Suppressor macrophage treated with lipopolysaccharide for 4 hours (primary cell): ENCODE measurements at regions not wholly inside any gene's neighbourhood (a gene's known extent, or its start where the extent isn't known, plus 50 kb on each side); places are given as distances from the start of the nearest gene placed in this dataset.

Experiments used
- DNase-seq: peaks from one replicate; pipeline ENCODE4 v3.0.0-alpha.2; 2020

DNA sequence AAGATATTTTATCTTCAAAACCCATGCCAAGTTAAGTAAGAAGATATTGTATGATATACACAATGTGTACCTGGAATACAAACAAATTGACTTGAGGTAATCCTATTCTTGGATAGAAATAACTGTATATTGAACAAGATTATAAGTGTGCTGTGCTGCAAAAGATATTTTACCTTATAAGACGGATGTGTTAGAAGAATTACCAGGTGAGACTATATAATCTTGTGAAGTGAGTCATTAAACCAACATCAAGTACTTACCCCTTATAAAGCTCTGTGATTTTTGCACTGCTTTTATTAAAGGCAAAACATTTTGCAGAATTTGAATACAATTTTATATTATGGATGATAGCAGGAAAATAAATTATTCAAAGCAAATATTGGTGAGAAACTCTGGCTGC, 570.0 kb downstream of the MMUT start:
- no peak for DNase-seq

DNA sequence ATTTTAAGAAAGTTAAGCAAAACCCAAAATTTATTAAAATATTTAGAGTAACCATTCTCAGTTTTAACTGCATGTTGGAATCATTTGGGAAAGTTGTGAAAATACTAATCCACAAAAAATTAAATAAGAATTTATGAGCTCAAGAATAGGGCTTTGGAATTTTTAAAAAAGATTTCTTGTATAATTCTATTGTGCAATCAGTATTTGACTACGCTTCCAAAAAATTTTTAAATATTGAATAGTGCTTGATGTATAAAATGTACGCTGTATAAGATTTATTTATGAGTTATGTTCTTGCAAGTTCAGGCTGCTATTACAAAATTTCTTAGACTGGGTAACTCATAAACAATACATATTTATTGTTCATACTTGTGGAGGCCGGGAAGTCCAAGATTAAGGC, 571.7 kb downstream of the MMUT start:
- DNase-seq = no peak

DNA sequence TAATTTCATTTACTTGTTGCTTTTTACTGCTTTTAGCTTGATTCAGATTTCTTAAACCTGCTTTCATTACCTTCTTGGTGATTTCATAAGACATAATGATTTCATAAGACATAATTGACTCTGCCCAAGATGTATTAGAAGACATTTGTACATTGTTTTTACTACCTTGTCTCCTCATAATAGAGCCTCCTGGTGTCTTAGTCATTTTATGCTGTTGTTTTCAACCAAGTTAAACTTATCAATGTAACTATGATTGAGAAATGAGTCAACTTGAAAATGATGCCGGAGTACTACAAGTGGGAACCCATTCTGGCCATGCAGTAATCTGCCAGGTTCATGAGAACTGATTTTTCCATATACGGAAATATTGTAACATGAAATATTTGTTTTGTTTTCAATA, 573.6 kb downstream of the MMUT start:
- DNase-seq = no peak

DNA sequence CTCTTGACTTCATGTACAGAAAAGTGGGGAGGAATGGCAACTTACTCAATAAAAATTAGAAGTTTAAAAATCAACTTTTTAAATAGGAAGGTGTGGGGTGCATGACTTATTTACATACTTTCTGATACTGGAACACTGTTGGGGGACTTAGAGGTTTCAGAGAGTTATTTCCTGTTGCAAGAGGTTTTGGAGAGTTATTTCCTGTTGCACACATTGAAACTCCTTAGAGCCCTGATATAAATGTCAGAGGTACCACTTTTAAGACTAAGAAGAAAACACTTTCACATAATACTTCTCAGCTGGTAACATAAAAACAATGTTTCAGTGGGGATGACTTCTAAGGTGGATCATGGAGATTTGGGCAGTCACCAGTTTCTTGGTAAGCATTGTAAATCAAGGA, 579.9 kb downstream of the MMUT start:
- DNase-seq = no peak

DNA sequence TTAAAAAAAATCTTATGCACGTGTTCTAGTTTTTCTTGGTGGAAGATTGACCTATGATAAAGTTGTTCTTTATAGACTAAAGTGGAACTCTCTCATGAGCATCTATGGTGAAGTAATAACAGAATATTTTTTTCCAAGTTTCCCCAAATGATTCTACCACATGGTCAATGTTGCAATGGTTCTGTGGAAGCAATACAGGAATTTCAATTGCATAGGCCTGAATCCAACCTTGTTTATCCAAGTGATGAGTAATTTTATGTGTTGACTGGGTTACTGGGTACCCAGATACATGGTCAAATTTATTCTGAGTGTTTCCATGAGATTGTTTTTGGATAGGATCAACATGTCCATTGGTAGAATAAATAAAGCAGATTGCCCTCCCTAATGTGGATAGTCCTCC, 581.5 kb downstream of the MMUT start:
- DNase-seq = no peak

DNA sequence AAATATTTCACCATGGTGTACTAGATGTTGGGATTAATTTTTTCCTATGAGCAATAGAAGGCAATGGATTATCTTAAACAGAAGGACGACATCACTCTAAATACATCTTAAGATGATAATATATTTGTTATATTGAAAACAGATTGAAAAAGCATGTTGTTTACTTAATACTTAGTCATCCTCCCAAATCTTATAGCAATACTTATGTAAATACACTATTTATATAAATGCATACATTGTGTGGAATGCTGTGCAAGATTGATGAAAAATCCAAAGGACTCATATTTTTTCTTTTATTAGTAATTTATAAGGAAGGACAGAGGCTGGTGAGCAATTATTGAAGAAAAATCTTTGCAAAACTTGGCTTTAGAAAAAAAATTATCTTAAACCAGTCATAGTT, 593.5 kb downstream of the MMUT start:
- no peak for DNase-seq

DNA sequence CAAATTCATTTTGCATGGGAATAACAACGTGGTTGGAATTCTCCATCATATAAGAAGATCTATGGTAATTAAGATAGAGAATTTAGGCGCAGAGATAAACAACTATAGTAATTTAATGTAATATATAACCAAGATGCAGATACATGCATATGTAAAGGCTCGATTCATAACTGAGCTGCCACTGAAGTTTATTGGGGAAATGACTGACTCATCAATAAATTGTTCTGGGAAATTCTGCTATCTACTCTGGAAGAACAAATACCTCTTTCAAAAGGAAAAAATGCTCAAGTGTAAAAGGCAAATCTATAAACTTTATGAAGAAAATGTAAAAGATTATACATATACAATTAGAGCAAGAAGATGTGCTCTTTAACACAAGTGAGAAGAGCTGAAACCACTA, 596.4 kb downstream of the MMUT start:
- DNase-seq = no peak

DNA sequence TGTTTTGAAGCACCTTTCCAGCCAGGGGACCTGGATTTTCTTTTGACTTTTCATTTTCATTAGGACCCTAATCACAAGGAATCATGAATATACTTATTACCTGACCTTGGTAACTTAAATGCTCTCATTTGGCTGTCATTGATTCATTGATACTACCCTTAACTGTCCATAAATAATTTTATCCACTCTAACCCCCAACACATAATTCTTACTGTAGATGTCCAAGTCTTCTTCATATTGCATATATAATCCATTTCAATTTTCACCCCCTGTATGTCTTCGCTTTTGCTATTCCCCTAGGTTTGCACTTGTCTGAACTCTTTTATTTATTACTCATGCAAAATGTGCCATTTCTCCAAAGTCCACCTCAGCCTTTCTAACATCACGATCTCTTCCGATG, 602.9 kb downstream of the MMUT start:
- DNase-seq = no peak

DNA sequence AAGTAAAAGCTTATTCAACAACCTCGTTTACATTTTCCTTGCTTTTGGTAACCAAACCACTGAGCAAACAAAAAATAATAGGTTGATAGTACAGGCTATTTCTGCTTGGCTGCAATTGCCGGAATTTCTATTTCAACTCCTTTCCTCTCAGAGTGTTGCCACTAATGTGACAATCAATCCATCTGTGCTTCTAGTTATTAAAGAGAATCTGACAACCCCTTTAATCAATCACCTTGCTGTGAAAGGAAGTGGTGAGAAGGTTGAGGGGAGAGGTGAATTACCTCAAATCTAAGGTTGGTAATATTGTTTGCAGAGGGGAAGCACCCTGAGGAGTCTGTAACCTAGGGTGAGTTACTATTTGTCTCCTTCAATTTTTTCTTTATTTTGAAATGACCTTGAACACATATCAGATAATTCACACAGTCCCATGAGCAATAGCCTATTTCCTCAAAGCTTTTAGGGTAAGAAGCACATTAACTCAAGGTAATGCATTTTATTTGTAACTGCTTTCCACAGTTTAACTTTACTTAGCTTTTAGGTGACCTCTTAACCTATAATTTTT, 603.4 kb downstream of the MMUT start:
- DNase-seq = no peak

DNA sequence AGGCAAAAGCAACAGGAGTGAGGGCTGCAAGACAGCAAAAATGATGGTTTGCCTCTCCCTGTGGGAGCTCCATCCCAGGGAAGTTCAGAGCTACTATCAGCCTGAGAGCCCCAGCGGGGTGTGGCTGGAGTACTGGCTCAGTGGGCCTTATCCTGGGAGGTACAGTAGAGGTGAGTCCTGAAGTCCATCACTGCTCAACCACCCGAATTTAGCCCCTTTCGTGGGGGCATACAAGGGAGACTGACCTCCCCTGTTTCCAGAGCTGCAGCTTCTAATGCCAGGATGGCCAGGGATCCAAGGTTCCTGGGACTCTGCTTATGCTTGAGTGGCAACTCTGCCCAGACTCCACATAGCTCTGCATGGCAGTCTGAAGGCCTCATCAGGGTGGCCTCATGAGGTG, 617.8 kb downstream of the MMUT start:
- no peak for DNase-seq

DNA sequence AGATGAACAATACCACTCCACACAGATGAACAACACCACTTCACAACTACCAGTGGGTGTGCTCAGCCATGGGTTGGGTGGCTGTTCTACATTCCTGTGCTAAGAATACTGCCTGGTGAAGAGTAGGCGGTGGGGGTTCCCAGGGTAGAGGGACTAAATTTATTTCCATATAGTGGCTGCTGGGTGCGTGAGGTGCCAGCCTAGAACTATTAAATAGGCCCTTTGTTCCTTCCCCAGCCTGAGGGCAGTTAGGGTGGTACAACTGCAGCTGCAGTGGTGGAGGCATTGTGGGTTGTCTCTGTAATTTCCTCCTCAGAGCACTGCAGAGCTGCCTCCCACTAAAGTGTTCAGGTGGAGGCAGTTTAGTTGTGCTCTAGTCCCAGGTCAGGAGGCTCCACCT, 618.4 kb downstream of the MMUT start:
- DNase-seq = no peak

DNA sequence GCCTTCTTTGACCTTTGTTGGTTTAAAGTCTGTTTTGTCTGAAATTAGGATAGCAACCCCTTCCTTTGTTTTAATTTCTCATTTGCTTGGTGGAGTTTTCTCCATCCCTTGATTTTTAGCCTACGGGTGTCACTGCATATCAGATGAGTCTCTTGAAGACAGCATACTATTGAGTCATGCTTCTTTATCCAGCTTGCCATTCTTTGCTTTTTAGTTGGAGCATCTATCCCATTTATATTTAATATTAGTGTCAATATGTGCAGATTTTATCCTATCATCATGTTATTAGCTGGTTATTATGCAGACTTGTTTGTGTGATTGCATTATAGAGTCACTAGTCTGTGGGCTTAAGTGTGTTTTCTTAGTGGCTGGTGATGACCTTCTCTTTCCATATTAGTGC, 622.2 kb downstream of the MMUT start:
- no peak for DNase-seq

DNA sequence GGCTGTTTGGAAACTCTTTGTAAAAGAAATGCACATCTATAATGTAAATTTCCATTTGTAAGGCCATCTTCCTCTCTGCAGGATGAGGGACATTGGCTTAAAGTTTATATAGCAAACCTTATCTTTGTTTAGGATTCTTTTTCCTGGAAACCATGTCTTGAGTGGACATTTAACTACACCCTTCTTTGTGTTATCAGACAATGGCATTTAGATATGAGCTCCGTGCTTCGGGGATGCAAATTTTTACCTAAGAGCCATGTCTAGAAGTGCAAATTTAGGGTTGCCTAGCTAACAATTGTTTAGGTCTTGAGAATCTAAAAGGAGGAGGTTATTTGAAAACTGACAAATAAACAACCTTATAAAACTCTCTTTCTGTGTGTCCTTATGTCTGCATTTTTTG, 623.8 kb downstream of the MMUT start:
- no peak for DNase-seq

DNA sequence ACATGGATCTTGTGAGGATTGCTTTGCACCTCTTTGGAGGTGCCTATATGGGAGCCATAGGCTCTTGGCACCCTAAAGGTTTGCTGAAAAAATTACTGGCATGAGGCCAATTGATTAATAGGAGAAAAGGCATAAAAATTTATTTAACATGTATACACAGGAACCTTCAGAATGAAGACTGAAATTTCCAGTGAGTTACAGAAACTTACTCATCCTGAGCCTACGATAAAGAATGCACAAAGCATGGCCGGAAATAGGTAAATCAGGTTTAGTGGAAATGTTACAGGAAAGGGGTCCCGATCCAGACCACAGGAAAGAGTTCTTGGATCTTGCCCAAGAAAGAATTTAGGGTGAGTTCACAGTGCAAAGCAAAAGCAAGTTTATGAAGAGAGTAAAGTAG, 625.3 kb downstream of the MMUT start:
- DNase-seq = no peak

DNA sequence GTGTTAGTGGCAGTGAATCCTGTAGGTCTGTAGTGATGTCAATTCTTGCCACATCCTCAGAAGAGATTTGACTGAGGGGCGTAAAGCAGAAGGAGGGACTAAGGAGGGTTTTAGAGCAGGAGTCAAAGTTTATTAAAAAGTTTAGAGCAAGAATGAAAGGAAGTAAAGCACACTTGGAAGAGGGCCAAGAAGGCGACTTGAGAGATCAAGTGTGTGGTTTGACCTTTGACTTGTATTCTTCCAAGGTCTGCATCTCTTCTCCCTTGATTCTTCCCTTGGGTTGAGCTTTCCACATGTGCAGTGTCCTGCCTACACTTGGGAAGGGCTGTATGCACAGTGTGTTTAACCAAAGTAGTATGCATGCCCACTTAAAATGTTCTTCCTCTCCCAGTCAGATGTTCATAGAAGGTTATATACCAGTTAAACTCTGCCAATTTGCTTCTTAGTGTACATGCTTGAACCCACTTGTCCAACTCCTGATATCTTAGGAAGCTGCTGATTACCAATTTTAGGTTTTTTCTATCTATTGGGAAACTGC, 627.6 kb downstream of the MMUT start:
- DNase-seq = no peak

DNA sequence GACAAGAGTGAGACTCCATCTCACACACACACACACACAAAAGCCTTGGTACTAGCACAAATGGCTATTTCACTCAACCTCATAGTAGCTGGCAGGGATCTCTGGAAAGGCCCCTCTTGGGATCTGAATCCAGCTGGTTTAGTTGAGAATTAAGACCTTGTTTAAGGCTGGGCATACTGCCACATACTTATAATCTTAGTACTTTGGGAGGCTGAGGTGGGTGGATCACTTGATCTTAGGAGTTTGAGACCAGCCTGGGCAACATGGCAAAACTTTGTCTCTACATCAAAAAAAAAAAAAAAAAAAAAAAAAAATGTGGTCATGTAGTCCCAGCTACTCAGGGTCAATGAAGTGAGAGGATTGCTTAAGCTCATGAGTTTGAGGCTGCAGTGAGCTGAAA, 628.3 kb downstream of the MMUT start:
- DNase-seq = no peak

DNA sequence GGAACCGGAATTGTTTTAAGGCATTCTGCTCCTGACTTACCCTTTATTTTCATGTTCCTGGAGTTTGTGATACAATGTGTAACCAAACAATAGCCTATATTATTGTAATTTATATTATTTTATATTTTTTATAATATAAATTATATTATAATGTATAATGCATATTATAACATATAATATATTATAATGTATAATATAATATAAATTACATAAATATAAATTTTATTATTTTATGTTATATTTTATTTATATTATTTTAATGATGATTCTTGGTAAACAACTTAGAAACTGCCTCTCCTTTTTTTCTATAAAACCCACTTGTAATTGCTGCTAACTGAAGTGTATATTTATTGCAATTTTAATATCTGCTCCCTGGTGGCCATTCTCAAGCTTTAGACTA, 629.1 kb downstream of the MMUT start:
- no peak for DNase-seq

DNA sequence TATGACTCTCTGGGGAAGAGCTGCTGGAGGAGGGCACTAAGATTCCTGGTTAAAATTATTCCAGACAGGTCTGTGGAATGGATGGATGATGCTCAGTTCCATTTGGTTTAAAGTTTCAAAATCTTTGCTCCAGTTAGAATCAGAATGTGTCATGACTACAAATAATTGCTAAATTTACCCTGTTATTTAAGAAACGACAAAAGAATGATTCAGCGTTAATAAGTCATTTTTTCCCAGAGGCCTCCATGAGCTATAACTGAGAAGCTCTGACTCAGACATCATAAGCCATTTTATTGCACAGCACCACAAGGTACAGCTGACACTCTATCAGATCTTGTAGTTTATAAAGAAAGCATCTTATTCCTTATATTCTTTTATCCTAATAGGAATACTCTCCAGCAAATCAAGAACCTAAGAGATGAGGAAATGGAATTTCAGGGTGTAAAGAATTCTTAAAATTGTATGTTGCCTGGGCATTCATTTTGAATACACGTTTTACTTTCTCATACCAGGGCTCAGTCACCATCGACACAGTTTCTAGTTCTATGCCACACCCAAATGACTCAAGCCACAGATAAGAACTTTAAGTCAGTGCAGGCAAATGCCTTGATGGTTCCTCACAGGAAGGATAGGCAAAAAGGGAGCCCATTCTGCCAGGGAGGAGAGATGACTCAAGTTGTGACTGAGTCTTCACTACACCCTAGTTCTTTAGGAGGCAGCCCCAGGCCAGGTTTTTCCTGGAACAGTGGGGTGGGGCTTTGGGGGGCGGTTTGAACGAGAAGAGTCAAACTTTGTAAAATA, 636.0 kb downstream of the MMUT start:
- DNase-seq = no peak

DNA sequence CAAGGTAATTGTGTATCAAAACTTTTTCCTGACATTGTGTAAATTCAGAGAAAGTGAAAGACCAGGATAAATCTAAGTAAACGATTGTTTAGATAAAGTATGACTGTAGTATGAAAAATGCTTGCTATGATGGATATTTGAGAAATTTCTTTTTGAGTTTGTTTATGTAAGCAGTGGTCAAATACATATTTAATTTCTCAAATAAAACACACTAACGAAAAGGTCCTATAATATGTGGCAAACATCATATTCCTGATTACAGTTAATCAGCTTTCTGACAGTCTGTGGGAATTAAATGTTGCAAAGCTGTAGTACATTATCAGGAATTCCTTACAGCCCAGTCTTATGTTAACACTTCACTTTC, 636.9 kb downstream of the MMUT start:
- no peak for DNase-seq

DNA sequence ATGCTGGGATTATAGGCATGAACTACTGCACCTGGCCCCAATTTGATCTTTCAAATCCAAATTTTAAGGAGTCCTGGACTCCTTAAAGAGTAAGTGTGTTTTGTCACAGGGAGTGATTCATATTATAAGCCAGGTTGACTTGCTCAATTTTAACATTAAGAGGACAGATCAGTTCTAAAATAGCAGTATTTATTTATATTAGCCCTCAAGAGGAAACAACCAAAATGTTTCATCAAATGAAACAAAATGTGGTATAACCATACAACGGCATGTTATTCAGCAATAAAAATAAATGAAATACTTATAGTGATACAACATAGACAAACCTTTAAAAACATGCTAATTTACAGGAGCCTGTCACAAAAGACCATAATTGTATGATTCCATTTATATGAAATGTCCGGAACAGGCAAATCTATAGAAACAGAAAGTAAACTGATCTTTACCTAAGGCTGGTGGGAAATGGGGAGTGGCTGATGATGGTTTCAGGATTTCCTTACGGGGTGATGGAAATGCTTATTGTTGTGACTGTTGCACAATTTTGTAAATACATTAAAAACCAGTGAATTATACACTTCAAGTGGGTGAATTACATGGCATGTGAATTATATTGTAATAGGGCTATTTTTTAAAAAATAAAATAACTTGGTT, 637.4 kb downstream of the MMUT start:
- DNase-seq = no peak

DNA sequence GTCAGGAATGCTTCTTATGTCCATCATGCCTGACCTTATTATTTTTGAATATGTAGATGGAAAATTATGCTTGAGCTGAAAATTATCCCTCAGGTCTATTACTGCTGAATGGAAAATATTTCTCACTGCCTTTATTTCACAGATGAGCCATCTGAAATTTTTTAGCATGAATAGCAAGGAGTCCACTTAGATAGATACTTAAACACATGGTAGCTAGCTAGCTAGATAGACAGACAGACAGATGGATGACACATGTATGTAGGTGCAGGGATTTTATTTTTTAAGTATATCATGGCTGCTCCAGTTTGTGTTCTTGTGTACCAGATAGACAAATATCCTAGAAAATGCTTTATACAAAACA, 645.0 kb downstream of the MMUT start:
- no peak for DNase-seq

DNA sequence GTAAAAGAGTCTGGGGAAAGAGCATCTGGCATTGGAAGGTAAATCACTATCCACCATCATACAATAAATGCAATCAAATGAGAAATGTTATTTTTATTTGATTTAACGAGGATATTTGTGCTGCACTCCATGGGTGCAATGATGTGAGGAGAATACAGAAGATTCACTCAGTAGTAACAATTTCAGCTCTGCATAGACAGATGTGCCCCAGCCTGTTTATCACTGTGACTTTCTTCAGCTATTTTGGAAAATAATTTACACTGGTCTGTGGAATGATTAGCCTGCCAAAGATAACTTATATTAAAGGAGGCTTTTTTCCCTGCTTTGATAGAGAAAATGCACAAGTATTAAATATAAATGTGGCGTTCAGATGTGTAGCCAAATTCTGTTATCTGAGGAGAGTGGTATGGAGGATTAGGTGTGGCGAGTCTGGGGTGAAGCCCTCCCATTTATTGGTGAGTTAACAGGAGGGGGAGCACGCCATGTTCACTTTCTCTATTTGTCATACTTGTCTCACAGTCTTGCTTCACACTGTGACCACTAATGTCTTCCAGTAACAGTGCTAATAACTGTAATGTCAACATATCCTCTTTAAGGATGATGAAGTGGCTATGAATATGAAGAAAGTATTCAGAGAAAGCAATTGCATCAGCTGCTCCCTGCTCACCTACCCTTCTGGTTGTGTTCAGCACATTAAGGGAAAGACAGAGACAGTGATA, 645.6 kb downstream of the MMUT start:
- DNase-seq = no peak

DNA sequence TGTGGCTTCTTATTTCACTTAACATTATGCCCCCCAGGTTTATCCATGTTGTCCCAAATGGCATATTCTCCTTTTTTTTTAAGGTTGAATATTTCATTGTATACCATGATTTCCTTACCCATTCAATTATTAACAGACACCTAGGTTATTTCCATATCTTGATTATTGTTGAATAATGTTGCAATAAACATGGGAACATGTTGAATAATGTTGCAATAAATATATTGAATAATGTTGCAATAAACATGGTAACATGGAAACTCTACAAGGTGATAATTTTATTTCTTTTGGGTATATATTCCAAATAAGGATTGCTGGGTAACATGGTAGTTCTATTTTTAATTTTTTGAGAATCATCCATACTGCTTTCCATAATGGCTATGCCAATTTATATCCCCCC, 648.1 kb downstream of the MMUT start:
- DNase-seq = no peak

DNA sequence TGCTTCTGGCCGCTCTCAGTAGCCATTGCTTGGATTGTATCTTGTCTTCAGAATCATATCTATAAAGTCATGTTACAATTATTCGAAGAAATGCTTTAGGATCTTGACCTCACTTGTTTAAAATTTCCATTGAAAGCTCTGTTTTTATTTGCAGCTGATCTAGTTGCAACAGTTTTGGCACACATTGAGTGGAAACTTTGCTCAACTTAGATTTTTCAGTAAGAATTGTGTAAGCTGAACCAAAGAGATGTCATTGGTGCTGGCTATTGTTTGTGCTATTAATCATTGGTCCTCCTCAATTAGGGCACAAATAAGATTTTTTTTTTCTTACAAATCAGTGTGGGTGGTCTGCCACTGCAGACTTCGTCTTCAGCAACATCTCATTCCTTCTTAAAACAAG, 649.2 kb downstream of the MMUT start:
- no peak for DNase-seq
